Right atrium auricular region (tissue), 2 donors: ENCODE measurements at regions not wholly inside any gene's neighbourhood (a gene's known extent, or its start where the extent isn't known, plus 50 kb on each side); places are given as distances from the start of the nearest gene placed in this dataset.

ENCODE experiments used
- DNase-seq: peaks from one replicate; pipeline ENCODE4 v3.0.0-alpha.2; 2019; ENCODE audit warnings: low spot score
- H3K27ac ChIP-seq, 2 donors: fragments of 200-600 bp; sonication (generic); 1 replicate in 1 of 2; 2 replicates in 1 of 2; pipeline ENCODE4 v1.5.1; 2016 to 2019
- H3K27me3 ChIP-seq, 2 donors: fragments of 200-600 bp; sonication (generic); one replicate each; pipeline versions ENCODE4 v1.5.1 to v1.6.0; 2017 to 2019
- H3K36me3 ChIP-seq: fragments of 200-600 bp; sonication (generic); one replicate; pipeline ENCODE4 v1.5.1; 2016
- H3K4me1 ChIP-seq, 2 donors: fragments of 200-600 bp; sonication (generic); one replicate each; pipeline versions ENCODE4 v1.5.1 to v1.6.0; 2017 to 2019
- H3K4me3 ChIP-seq, 2 donors: fragments of 200-600 bp; sonication (generic); 1 replicate in 1 of 2; 2 replicates in 1 of 2; pipeline ENCODE4 v1.5.1; 2017 to 2019; ENCODE audit warnings: mild to moderate bottlenecking in 1 of 2, moderate library complexity in 1 of 2
- H3K9me3 ChIP-seq, 2 donors: fragments of 200-600 bp; sonication (generic); one replicate each; pipeline ENCODE4 v1.5.1; 2019
- CTCF ChIP-seq, 2 donors: fragments of 200-600 bp; sonication (generic); IDR thresholded peaks; one replicate each; pipeline ENCODE4 v1.5.1; 2019; ENCODE audit warnings: antibody characterized with exemption in 2 of 2

GRCh38 chr7:52851547-52851946, 183.9 kb upstream of the POM121L12 start:
- Histone ChIP-seq H3K4me3 (no peak overlapping the region), H3K4me1 (no peaks in the 10 kb centered on the region), H3K9me3 (no peaks in the 10 kb centered on the region), H3K27me3 (no peaks in the 10 kb centered on the region), H3K36me3 (no peaks in the 10 kb centered on the region), H3K27ac (no peak overlapping the region)
- no peak for TF ChIP-seq CTCF (IDR thresholded peaks at IDR 0.05)
- no peak for DNase-seq

GRCh38 chr7:52843436-52843835, 192.0 kb upstream of the POM121L12 start:
- Histone ChIP-seq H3K4me1 (no peaks in the 10 kb centered on the region), H3K4me3 (no peak overlapping the region), H3K9me3 (no peaks in the 10 kb centered on the region), H3K36me3 (no peaks in the 10 kb centered on the region), H3K27me3 (no peaks in the 10 kb centered on the region), H3K27ac (no peak overlapping the region)
- TF ChIP-seq CTCF (IDR thresholded peaks at IDR 0.05) = no peak
- DNase-seq = no peak

GRCh38 chr7:52842202-52842900, 193.1 kb upstream of the POM121L12 start:
- H3K9me3 ChIP-seq = no peaks in the 10 kb centered on the region
- no peaks in the 10 kb centered on the region for H3K4me1 ChIP-seq
- DNase-seq = no peak
- no peak overlapping the region for H3K27ac ChIP-seq
- no peak overlapping the region for H3K4me3 ChIP-seq
- no peaks in the 10 kb centered on the region for H3K36me3 ChIP-seq
- no peaks in the 10 kb centered on the region for H3K27me3 ChIP-seq
- TF ChIP-seq CTCF (IDR thresholded peaks at IDR 0.05) = no peak

GRCh38 chr7:52838981-52839411, 196.4 kb upstream of the POM121L12 start:
- peak overlapping the region in 1 of 2 donors; percentile 33 for H3K27ac ChIP-seq
- no peaks in the 10 kb centered on the region for H3K36me3 ChIP-seq
- H3K27me3 ChIP-seq = no peaks in the 10 kb centered on the region
- no peaks in the 10 kb centered on the region for H3K4me1 ChIP-seq
- no peak for DNase-seq
- H3K9me3 ChIP-seq = no peaks in the 10 kb centered on the region
- TF ChIP-seq CTCF (IDR thresholded peaks at IDR 0.05) = no peak
- H3K4me3 ChIP-seq = no peak overlapping the region

- no peaks in the 10 kb centered on the region for H3K27me3 ChIP-seq
- no peaks in the 10 kb centered on the region for H3K9me3 ChIP-seq
- no peak overlapping the region for H3K27ac ChIP-seq
- no peak for TF ChIP-seq CTCF (IDR thresholded peaks at IDR 0.05)
- H3K36me3 ChIP-seq = no peaks in the 10 kb centered on the region
- no peak overlapping the region for H3K4me3 ChIP-seq
- DNase-seq = no peak
- no peaks in the 10 kb centered on the region for H3K4me1 ChIP-seq
These were observed 204.1 kb upstream of the POM121L12 start for GRCh38 chr7:52831321-52831720.

- Histone ChIP-seq H3K9me3 (no peaks in the 10 kb centered on the region), H3K4me3 (no peak overlapping the region), H3K36me3 (no peaks in the 10 kb centered on the region), H3K27me3 (no peaks in the 10 kb centered on the region), H3K4me1 (no peaks in the 10 kb centered on the region), H3K27ac (no peak overlapping the region)
- no peak for TF ChIP-seq CTCF (IDR thresholded peaks at IDR 0.05)
- no peak for DNase-seq
These were observed 204.6 kb upstream of the POM121L12 start for GRCh38 chr7:52830801-52831200.
